ENCODE measurements at regions not wholly inside any gene's neighbourhood (a gene's known extent, or its start where the extent isn't known, plus 50 kb on each side); places are given as distances from the start of the nearest gene placed in this dataset.

DNA sequence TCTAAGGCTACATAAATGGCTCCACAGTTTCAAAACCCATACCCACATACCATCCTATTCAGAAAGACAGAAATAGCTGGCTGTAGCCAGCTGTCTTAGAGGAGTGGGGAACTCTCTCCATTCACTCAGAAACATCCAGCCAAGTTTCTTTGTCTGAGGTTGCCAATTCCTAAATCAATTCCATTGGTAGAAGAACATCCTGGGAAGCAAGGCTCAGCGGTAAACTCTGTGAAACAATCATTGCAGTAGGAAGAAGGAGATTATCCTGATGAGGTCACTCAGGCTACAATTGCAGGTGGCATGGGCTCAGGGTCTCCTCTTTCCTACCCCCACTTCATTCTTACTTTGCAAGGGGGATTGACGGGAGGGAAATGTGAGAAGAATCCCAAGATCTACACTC, 154.0 kb downstream of the ETV1 start:
- TF ChIP-seq, protein P1, sequence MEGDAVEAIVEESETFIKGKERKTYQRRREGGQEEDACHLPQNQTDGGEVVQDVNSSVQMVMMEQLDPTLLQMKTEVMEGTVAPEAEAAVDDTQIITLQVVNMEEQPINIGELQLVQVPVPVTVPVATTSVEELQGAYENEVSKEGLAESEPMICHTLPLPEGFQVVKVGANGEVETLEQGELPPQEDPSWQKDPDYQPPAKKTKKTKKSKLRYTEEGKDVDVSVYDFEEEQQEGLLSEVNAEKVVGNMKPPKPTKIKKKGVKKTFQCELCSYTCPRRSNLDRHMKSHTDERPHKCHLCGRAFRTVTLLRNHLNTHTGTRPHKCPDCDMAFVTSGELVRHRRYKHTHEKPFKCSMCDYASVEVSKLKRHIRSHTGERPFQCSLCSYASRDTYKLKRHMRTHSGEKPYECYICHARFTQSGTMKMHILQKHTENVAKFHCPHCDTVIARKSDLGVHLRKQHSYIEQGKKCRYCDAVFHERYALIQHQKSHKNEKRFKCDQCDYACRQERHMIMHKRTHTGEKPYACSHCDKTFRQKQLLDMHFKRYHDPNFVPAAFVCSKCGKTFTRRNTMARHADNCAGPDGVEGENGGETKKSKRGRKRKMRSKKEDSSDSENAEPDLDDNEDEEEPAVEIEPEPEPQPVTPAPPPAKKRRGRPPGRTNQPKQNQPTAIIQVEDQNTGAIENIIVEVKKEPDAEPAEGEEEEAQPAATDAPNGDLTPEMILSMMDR (IDR thresholded peaks at IDR 0.05; ENCODE audit: insufficient read depth, low read length, poor library complexity, severe bottlenecking), result no peak
- no peak for TF ChIP-seq EZH2phosphoT487 (conservative IDR thresholded peaks at IDR 0.05; ENCODE audit: low read length)

Data from SU-DHL-6 (cell line).